ENCODE measurements at regions not wholly inside any gene's neighbourhood (a gene's known extent, or its start where the extent isn't known, plus 50 kb on each side); places are given as distances from the start of the nearest gene placed in this dataset.

- Histone ChIP-seq H3K36me3 (ENCODE audit: control insufficient read depth in 2 of 2, insufficient read depth in 2 of 2, low read length in 2 of 2) (no peaks in the 10 kb centered on the region), H3K4me3 (ENCODE audit: low read length in 2 of 2) (no peak overlapping the region), H3K9me3 (ENCODE audit: control insufficient read depth in 2 of 2, low read length in 2 of 2) (no peaks in the 10 kb centered on the region), H3K4me1 (ENCODE audit: control insufficient read depth, insufficient read depth, low read length) (no peaks in the 10 kb centered on the region), H3K27ac (ENCODE audit: low read length) (no peak overlapping the region), H3K9ac (ENCODE audit: low read length in 2 of 2) (no peak overlapping the region), H3K27me3 (ENCODE audit: control insufficient read depth in 1 of 2, insufficient read depth in 2 of 2, low read length in 2 of 2) (no peaks in the 10 kb centered on the region)
These were observed 154.2 kb upstream of the CDH8 start for GRCh38 chr16:62190426-62190825.

GRCh38 chr16:62177351-62178203, 141.3 kb upstream of the CDH8 start:
- Histone ChIP-seq H3K4me3 (ENCODE audit: low read length in 2 of 2) (no peak overlapping the region), H3K9me3 (ENCODE audit: control insufficient read depth in 2 of 2, low read length in 2 of 2) (no peaks in the 10 kb centered on the region), H3K27me3 (ENCODE audit: control insufficient read depth in 1 of 2, insufficient read depth in 2 of 2, low read length in 2 of 2) (no peaks in the 10 kb centered on the region), H3K4me1 (ENCODE audit: control insufficient read depth, insufficient read depth, low read length) (no peaks in the 10 kb centered on the region), H3K9ac (ENCODE audit: low read length in 2 of 2) (no peak overlapping the region), H3K36me3 (ENCODE audit: control insufficient read depth in 2 of 2, insufficient read depth in 2 of 2, low read length in 2 of 2) (no peaks in the 10 kb centered on the region), H3K27ac (ENCODE audit: low read length) (no peak overlapping the region)

GRCh38 chr16:62170642-62171041, 134.4 kb upstream of the CDH8 start:
- H3K27me3 ChIP-seq (ENCODE audit: control insufficient read depth in 1 of 2, insufficient read depth in 2 of 2, low read length in 2 of 2) = no peaks in the 10 kb centered on the region
- H3K9me3 ChIP-seq (ENCODE audit: control insufficient read depth in 2 of 2, low read length in 2 of 2) = peaks cover 0 to 3% of the 10 kb centered on the region in 2 donors
- H3K9ac ChIP-seq (ENCODE audit: low read length in 2 of 2) = no peak overlapping the region
- H3K4me3 ChIP-seq (ENCODE audit: low read length in 2 of 2) = no peak overlapping the region
- H3K4me1 ChIP-seq (ENCODE audit: control insufficient read depth, insufficient read depth, low read length) = no peaks in the 10 kb centered on the region
- H3K27ac ChIP-seq (ENCODE audit: low read length) = no peak overlapping the region
- H3K36me3 ChIP-seq (ENCODE audit: control insufficient read depth in 2 of 2, insufficient read depth in 2 of 2, low read length in 2 of 2) = no peaks in the 10 kb centered on the region

DNA sequence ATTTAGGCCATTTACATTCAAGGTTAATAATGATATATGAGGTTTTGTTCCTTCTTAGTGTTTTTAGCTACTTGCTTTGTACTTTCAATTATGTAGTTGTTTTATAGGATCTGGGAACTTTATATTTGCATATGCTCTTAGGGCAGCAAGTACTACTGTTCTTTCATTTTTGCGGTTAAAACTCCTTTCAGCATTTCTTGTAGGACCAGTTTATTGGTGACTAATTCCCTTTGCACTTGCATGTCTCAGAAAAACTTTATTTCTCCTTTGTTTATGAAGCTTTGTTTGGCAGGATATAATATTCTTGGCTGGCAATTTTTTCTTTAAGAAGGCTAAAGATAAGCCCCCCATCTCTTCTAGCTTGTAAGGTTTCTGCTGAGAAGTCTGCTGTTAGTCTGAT, 131.3 kb upstream of the CDH8 start:
- Histone ChIP-seq H3K27me3 (ENCODE audit: control insufficient read depth in 1 of 2, insufficient read depth in 2 of 2, low read length in 2 of 2) (no peaks in the 10 kb centered on the region), H3K9me3 (ENCODE audit: control insufficient read depth in 2 of 2, low read length in 2 of 2) (peaks cover 0 to 10% of the 10 kb centered on the region in 2 donors), H3K4me3 (ENCODE audit: low read length in 2 of 2) (no peak overlapping the region), H3K9ac (ENCODE audit: low read length in 2 of 2) (no peak overlapping the region), H3K4me1 (ENCODE audit: control insufficient read depth, insufficient read depth, low read length) (no peaks in the 10 kb centered on the region), H3K27ac (ENCODE audit: low read length) (no peak overlapping the region), H3K36me3 (ENCODE audit: control insufficient read depth in 2 of 2, insufficient read depth in 2 of 2, low read length in 2 of 2) (no peaks in the 10 kb centered on the region)

GRCh38 chr16:62157544-62157943, 121.3 kb upstream of the CDH8 start:
- Histone ChIP-seq H3K4me3 (ENCODE audit: low read length in 2 of 2) (no peak overlapping the region), H3K9ac (ENCODE audit: low read length in 2 of 2) (no peak overlapping the region), H3K27me3 (ENCODE audit: control insufficient read depth in 1 of 2, insufficient read depth in 2 of 2, low read length in 2 of 2) (no peaks in the 10 kb centered on the region), H3K4me1 (ENCODE audit: control insufficient read depth, insufficient read depth, low read length) (no peaks in the 10 kb centered on the region), H3K9me3 (ENCODE audit: control insufficient read depth in 2 of 2, low read length in 2 of 2) (no peaks in the 10 kb centered on the region), H3K36me3 (ENCODE audit: control insufficient read depth in 2 of 2, insufficient read depth in 2 of 2, low read length in 2 of 2) (no peaks in the 10 kb centered on the region), H3K27ac (ENCODE audit: low read length) (no peak overlapping the region)

DNA sequence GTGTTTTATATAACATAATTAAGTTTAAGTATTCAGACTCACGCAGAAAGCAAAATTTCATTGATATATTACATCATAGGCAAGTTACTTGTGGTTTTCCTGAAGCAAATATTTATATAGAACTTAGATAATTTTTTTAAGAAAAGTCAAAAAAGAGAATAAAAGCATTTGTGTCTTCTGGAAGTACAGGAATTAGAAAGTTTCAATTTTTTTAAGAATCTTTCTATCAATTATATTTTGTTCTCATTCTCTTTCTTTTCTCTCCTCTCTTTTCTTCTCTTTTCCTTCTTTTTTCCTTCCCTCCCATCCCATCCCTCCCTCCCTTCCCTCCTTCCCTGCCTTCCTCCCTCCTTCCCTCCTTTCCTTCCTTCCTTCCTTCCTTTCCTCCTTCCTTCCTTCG, 120.7 kb upstream of the CDH8 start:
- no peaks in the 10 kb centered on the region for H3K36me3 ChIP-seq (ENCODE audit: control insufficient read depth in 2 of 2, insufficient read depth in 2 of 2, low read length in 2 of 2)
- H3K27ac ChIP-seq (ENCODE audit: low read length) = no peak overlapping the region
- no peak overlapping the region for H3K4me3 ChIP-seq (ENCODE audit: low read length in 2 of 2)
- no peaks in the 10 kb centered on the region for H3K9me3 ChIP-seq (ENCODE audit: control insufficient read depth in 2 of 2, low read length in 2 of 2)
- H3K27me3 ChIP-seq (ENCODE audit: control insufficient read depth in 1 of 2, insufficient read depth in 2 of 2, low read length in 2 of 2) = no peaks in the 10 kb centered on the region
- no peak overlapping the region for H3K9ac ChIP-seq (ENCODE audit: low read length in 2 of 2)
- H3K4me1 ChIP-seq (ENCODE audit: control insufficient read depth, insufficient read depth, low read length) = no peaks in the 10 kb centered on the region

- Histone ChIP-seq H3K4me3 (ENCODE audit: low read length in 2 of 2) (no peak overlapping the region), H3K36me3 (ENCODE audit: control insufficient read depth in 2 of 2, insufficient read depth in 2 of 2, low read length in 2 of 2) (no peaks in the 10 kb centered on the region), H3K27ac (ENCODE audit: low read length) (no peak overlapping the region), H3K4me1 (ENCODE audit: control insufficient read depth, insufficient read depth, low read length) (no peaks in the 10 kb centered on the region), H3K9ac (ENCODE audit: low read length in 2 of 2) (no peak overlapping the region), H3K9me3 (ENCODE audit: control insufficient read depth in 2 of 2, low read length in 2 of 2) (no peaks in the 10 kb centered on the region), H3K27me3 (ENCODE audit: control insufficient read depth in 1 of 2, insufficient read depth in 2 of 2, low read length in 2 of 2) (no peaks in the 10 kb centered on the region)
These were observed 113.4 kb upstream of the CDH8 start for GRCh38 chr16:62149631-62150030.

GRCh38 chr16:62137996-62138395, 101.8 kb upstream of the CDH8 start:
- Histone ChIP-seq H3K27me3 (ENCODE audit: control insufficient read depth in 1 of 2, insufficient read depth in 2 of 2, low read length in 2 of 2) (no peaks in the 10 kb centered on the region), H3K4me3 (ENCODE audit: low read length in 2 of 2) (peak overlapping the region; percentile 16 to 30), H3K9ac (ENCODE audit: low read length in 2 of 2) (no peak overlapping the region), H3K36me3 (ENCODE audit: control insufficient read depth in 2 of 2, insufficient read depth in 2 of 2, low read length in 2 of 2) (no peaks in the 10 kb centered on the region), H3K27ac (ENCODE audit: low read length) (no peak overlapping the region), H3K9me3 (ENCODE audit: control insufficient read depth in 2 of 2, low read length in 2 of 2) (peaks cover 0 to 3% of the 10 kb centered on the region in 2 donors), H3K4me1 (ENCODE audit: control insufficient read depth, insufficient read depth, low read length) (no peaks in the 10 kb centered on the region)

DNA sequence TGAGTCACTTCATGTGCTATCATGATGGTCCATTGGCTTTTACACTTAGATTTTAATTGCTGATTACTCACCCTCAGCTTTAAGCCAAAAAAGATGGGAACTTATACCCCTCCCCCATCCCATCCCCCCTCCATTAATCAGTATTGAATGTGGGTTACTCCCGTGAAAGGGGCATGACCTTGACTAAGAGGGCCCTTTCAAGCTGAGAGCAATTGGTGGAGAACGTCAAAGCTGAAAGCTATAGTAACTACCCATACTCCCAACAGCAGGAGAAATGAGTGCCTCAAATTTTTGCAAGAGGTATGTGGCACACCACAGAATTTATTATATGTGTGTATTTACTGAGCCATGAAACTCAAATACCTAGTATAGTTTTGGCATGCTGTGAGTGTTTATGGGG, 99.7 kb upstream of the CDH8 start:
- Histone ChIP-seq H3K9me3 (ENCODE audit: control insufficient read depth in 2 of 2, low read length in 2 of 2) (peaks cover 0 to 3% of the 10 kb centered on the region in 2 donors), H3K9ac (ENCODE audit: low read length in 2 of 2) (no peak overlapping the region), H3K4me1 (ENCODE audit: control insufficient read depth, insufficient read depth, low read length) (no peaks in the 10 kb centered on the region), H3K27me3 (ENCODE audit: control insufficient read depth in 1 of 2, insufficient read depth in 2 of 2, low read length in 2 of 2) (no peaks in the 10 kb centered on the region), H3K4me3 (ENCODE audit: low read length in 2 of 2) (no peak overlapping the region), H3K27ac (ENCODE audit: low read length) (no peak overlapping the region), H3K36me3 (ENCODE audit: control insufficient read depth in 2 of 2, insufficient read depth in 2 of 2, low read length in 2 of 2) (no peaks in the 10 kb centered on the region)

DNA sequence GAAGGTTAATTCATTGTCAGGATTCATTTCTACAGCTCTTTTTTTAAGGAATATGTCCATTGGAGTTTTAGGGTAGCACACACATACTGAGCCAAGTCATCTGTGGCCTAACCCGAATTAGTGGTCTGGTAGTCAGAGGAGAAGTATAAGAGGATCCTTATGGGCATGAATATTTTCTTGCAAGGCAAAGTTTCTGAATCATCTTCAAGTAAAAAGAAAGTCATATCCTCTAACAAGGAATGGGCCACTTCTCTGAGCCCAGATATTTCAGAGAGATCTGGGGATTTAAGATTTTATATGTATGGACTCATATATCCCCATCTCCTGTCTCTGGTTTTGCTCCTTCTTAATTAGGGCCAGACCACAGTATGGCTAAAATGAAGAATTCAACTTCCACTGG, 99.2 kb upstream of the CDH8 start:
- Histone ChIP-seq H3K9ac (ENCODE audit: low read length in 2 of 2) (no peak overlapping the region), H3K27ac (ENCODE audit: low read length) (no peak overlapping the region), H3K36me3 (ENCODE audit: control insufficient read depth in 2 of 2, insufficient read depth in 2 of 2, low read length in 2 of 2) (no peaks in the 10 kb centered on the region), H3K4me3 (ENCODE audit: low read length in 2 of 2) (no peak overlapping the region), H3K27me3 (ENCODE audit: control insufficient read depth in 1 of 2, insufficient read depth in 2 of 2, low read length in 2 of 2) (no peaks in the 10 kb centered on the region), H3K4me1 (ENCODE audit: control insufficient read depth, insufficient read depth, low read length) (no peaks in the 10 kb centered on the region), H3K9me3 (ENCODE audit: control insufficient read depth in 2 of 2, low read length in 2 of 2) (peaks cover 0 to 3% of the 10 kb centered on the region in 2 donors)

DNA sequence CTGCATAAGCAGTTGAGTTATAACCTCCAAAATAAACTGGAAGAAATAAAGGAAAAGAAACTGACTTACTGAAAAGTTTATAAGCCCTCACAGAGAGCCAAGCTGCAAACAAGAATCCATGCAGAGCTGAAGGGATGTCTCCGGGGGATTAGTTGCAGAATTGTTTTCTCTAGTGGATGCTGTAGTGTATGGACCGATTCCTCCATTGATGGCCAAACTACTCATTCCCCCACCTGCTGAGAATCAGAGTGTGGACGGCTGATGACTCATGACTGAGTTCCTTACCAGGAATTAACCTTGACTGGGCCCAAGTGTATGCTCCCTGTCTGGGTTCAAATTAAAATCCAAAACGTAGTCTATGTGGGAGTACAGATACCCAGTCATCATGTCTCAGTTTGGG, 93.9 kb upstream of the CDH8 start:
- H3K9ac ChIP-seq (ENCODE audit: low read length in 2 of 2) = no peak overlapping the region
- H3K4me1 ChIP-seq (ENCODE audit: control insufficient read depth, insufficient read depth, low read length) = no peaks in the 10 kb centered on the region
- H3K4me3 ChIP-seq (ENCODE audit: low read length in 2 of 2) = no peak overlapping the region
- peaks cover 0 to 3% of the 10 kb centered on the region in 2 donors for H3K9me3 ChIP-seq (ENCODE audit: control insufficient read depth in 2 of 2, low read length in 2 of 2)
- no peaks in the 10 kb centered on the region for H3K36me3 ChIP-seq (ENCODE audit: control insufficient read depth in 2 of 2, insufficient read depth in 2 of 2, low read length in 2 of 2)
- H3K27me3 ChIP-seq (ENCODE audit: control insufficient read depth in 1 of 2, insufficient read depth in 2 of 2, low read length in 2 of 2) = no peaks in the 10 kb centered on the region
- H3K27ac ChIP-seq (ENCODE audit: low read length) = no peak overlapping the region

Data from stomach smooth muscle (tissue), 2 donors.